Breast epithelium (tissue), 3 donors: ENCODE measurements at regions not wholly inside any gene's neighbourhood (a gene's known extent, or its start where the extent isn't known, plus 50 kb on each side); places are given as distances from the start of the nearest gene placed in this dataset.

Source experiments
- CTCF ChIP-seq, 3 donors: fragments of 450-650 bp; IDR thresholded peaks; one replicate each; pipeline ENCODE4 v1.5.1; 2016 to 2017; ENCODE audit warnings: antibody characterized with exemption in 3 of 3, mild to moderate bottlenecking in 3 of 3, moderate library complexity in 3 of 3
- POLR2A ChIP-seq: fragments of 450-650 bp; IDR thresholded peaks from one replicate; pipeline ENCODE4 v1.6.1; 2016; ENCODE audit warnings: antibody characterized with exemption, mild to moderate bottlenecking, moderate library complexity
- POLR2AphosphoS5 ChIP-seq, 3 donors: sonication (generic); formaldehyde crosslinking; IDR thresholded peaks; one replicate each; pipeline ENCODE4 v1.6.1; 2017; ENCODE audit warnings: antibody characterized with exemption in 3 of 3

GRCh38 chr1:219862366-219862765 is 66.0 kb downstream of the SLC30A10 start:
- TF ChIP-seq CTCF (IDR thresholded peaks at IDR 0.05) = no peak
- no peak for TF ChIP-seq POLR2AphosphoS5 (IDR thresholded peaks at IDR 0.05)
- TF ChIP-seq POLR2A = no peak
